ENCODE measurements at regions not wholly inside any gene's neighbourhood (a gene's known extent, or its start where the extent isn't known, plus 50 kb on each side); places are given as distances from the start of the nearest gene placed in this dataset.
A peak's percentile ranks its signal among the peaks of the same experiment; 100 is the strongest.

DNA sequence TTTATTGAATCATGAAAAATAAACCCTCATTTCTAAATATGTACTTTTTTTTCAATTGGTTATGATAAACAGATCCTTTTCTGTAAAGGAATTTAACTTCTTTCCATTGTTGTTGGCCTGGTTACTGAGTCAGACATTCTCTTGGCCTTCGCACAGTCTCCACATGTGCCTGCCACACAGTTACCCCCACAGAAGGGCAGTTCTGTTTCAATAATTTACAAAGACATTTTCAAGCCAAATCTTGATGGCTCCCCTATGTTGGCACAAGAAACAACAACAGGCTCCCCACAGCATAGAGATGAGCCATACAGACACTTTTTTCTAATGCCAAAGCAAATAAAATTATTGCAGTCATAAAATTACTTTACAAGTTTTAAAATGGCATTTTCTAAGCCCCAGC is 55.6 kb upstream of the BEND6 start (continued):
- TF ChIP-seq ETS1 (IDR thresholded peaks at IDR 0.05) = no peak
- no peak for TF ChIP-seq REST (IDR thresholded peaks at IDR 0.05; ENCODE audit: unreplicated experiment)
- no peak for TF ChIP-seq ZNF114 (CRISPR knock-in tag; IDR thresholded peaks at IDR 0.05)
- no peak for TF ChIP-seq CREB1 (CRISPR knock-in tag; IDR thresholded peaks at IDR 0.05; ENCODE audit: low read depth)
- no peak for TF ChIP-seq POLR2AphosphoS5 (IDR thresholded peaks at IDR 0.05; ENCODE audit: low read depth)
- TF ChIP-seq ZNF331 (CRISPR knock-in tag; IDR thresholded peaks at IDR 0.05; ENCODE audit: low read depth) = no peak

DNA sequence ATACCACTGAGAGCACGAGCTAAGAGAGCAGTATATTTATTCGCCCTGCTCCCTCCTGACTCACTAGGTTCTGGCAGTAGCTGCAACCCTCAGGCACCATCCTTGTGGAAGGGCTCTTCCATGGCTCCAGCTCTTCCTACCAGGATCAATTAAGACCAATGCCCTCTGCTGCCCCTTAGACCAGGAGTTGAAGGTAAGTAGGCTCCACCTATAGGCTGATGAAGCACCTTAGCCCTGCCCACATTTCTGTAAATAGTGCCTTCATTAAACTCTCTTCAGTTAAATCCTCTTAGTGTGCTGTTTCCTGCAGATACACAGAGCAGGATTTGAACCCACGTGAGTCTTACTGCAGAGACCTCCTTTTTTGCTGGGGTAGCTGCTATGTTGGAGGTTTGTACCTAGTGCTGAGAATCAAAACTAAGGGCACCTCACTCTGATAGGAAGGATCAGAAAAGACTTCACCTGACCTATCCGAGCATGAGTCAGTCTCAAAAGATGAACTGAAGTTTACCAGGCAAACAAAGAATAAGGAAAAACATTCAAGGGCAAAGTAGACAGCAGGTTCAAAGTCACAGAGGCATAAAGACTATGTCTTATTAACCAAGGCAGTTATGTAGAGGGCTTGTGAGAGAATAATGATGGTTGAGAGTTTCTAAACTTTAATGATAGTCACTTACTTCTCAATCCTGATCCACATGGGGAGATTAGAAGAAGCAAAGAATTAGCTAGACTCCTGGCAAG is 56.9 kb upstream of the BEND6 start:
- Mint-ChIP-seq H3K9me3 (peaks cover 14% of the 10 kb centered on the region), H3K27ac (no peak overlapping the region), H3K27me3 (ENCODE audit: insufficient read depth, low read depth, poor library complexity) (peaks cover 7% of the 10 kb centered on the region), H3K4me3 (no peak overlapping the region), H3K36me3 (ENCODE audit: low read depth) (peaks cover 24% of the 10 kb centered on the region), H3K4me1 (peaks cover 10% of the 10 kb centered on the region)
- no peaks in the 10 kb centered on the region for H4K20me1 ChIP-seq (replicated peaks; ENCODE audit: insufficient read depth)
- no peak overlapping the region for H2AFZ ChIP-seq
- H3K36me3 ChIP-seq (ENCODE audit: insufficient read depth) = peaks cover 7% of the 10 kb centered on the region; the same call in 1 of the 2 replicates
- no peak overlapping the region for H3K4me3 ChIP-seq
- no peaks in the 10 kb centered on the region for H3F3A ChIP-seq (replicated peaks; ENCODE audit: low read depth)
- H3K9me2 ChIP-seq (ENCODE audit: insufficient read depth) = no peaks in the 10 kb centered on the region
- no peaks in the 10 kb centered on the region for H3K4me1 ChIP-seq (ENCODE audit: insufficient read depth)
- no peak overlapping the region for H3K27ac ChIP-seq (ENCODE audit: low read depth)
- DNase-seq (ENCODE audit: low spot score) (no peak), ATAC-seq (no peak)
- H3K4me2 ChIP-seq = no peak overlapping the region
- H3K79me2 ChIP-seq (replicated peaks; ENCODE audit: insufficient read depth) = no peaks in the 10 kb centered on the region
- H3K27me3 ChIP-seq (ENCODE audit: insufficient read depth) = no peaks in the 10 kb centered on the region
- TF ChIP-seq EZH2 (IDR thresholded peaks at IDR 0.05; ENCODE audit: low read depth, unreplicated experiment) = no peak
- TF ChIP-seq, protein P1, sequence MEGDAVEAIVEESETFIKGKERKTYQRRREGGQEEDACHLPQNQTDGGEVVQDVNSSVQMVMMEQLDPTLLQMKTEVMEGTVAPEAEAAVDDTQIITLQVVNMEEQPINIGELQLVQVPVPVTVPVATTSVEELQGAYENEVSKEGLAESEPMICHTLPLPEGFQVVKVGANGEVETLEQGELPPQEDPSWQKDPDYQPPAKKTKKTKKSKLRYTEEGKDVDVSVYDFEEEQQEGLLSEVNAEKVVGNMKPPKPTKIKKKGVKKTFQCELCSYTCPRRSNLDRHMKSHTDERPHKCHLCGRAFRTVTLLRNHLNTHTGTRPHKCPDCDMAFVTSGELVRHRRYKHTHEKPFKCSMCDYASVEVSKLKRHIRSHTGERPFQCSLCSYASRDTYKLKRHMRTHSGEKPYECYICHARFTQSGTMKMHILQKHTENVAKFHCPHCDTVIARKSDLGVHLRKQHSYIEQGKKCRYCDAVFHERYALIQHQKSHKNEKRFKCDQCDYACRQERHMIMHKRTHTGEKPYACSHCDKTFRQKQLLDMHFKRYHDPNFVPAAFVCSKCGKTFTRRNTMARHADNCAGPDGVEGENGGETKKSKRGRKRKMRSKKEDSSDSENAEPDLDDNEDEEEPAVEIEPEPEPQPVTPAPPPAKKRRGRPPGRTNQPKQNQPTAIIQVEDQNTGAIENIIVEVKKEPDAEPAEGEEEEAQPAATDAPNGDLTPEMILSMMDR (conservative IDR thresholded peaks at IDR 0.05; ENCODE audit: low read depth in 2 of 2) = 0 out of 4 replicates have a peak, but pooled peaks of 1 of the 2 experiments have one; percentile 7

Data from GM23338 (cell line).